H9 (cell line): ENCODE measurements at regions not wholly inside any gene's neighbourhood (a gene's known extent, or its start where the extent isn't known, plus 50 kb on each side); places are given as distances from the start of the nearest gene placed in this dataset.

Experiments used
- DNase-seq: peaks from one replicate; pipeline ENCODE4 v3.0.0-alpha.2; 2017
- H2AFZ ChIP-seq: one replicate; pipeline ENCODE4 v1.6.1; 2013; ENCODE audit warnings: mild to moderate bottlenecking, low read length, control low read depth, moderate library complexity
- H2AK5ac ChIP-seq: 2 replicates; pipeline ENCODE4 v1.6.1; 2013; ENCODE audit warnings: low read length, control low read depth, mixed read lengths; ENCODE audit not compliant: insufficient read length
- H2BK120ac ChIP-seq: one replicate; pipeline ENCODE4 v1.6.1; 2013; ENCODE audit warnings: low read depth, mild to moderate bottlenecking, low read length, control low read depth, inconsistent platforms; ENCODE audit not compliant: poor library complexity, severe bottlenecking
- H2BK12ac ChIP-seq: 2 replicates; pipeline ENCODE4 v1.6.1; 2013; ENCODE audit warnings: low read length, control low read depth, mixed read lengths, low read depth; ENCODE audit not compliant: insufficient read length
- H2BK15ac ChIP-seq: 2 replicates; pipeline ENCODE4 v1.6.1; 2013; ENCODE audit warnings: low read depth, low read length, control low read depth
- H2BK20ac ChIP-seq: one replicate; pipeline ENCODE4 v1.6.1; 2013; ENCODE audit warnings: low read depth, mild to moderate bottlenecking, low read length, control low read depth, inconsistent platforms; ENCODE audit not compliant: poor library complexity, severe bottlenecking
- H2BK5ac ChIP-seq: 2 replicates; pipeline ENCODE4 v1.6.1; 2013; ENCODE audit warnings: low read length, control low read depth, mixed read lengths; ENCODE audit not compliant: insufficient read length
- H3K14ac ChIP-seq: 2 replicates; pipeline ENCODE4 v1.6.1; 2013; ENCODE audit warnings: low read length, control low read depth; ENCODE audit not compliant: insufficient read depth
- H3K18ac ChIP-seq: 2 replicates; pipeline ENCODE4 v1.6.1; 2013; ENCODE audit warnings: low read depth, mild to moderate bottlenecking, mixed read lengths, low read length, control low read depth; ENCODE audit not compliant: insufficient read length
- H3K23ac ChIP-seq: 2 replicates; pipeline ENCODE4 v1.6.1; 2013; ENCODE audit warnings: low read length, control low read depth, mixed read lengths, low read depth; ENCODE audit not compliant: insufficient read length
- H3K23me2 ChIP-seq: 2 replicates; pipeline ENCODE4 v1.6.1; 2013; ENCODE audit warnings: low read depth, mild to moderate bottlenecking, mixed read lengths, low read length, control low read depth; ENCODE audit not compliant: insufficient read length, poor library complexity, severe bottlenecking
- H3K27ac ChIP-seq: 2 replicates; pipeline ENCODE4 v1.5.1; 2013; ENCODE audit warnings: low read length, control low read depth, mixed read lengths, low read depth; ENCODE audit not compliant: insufficient read length
- H3K27me3 ChIP-seq: 2 replicates; pipeline ENCODE4 v1.6.1; 2013; ENCODE audit warnings: low read length, control low read depth, inconsistent platforms; ENCODE audit not compliant: insufficient read depth
- H3K4ac ChIP-seq: 2 replicates; pipeline ENCODE4 v1.6.1; 2013; ENCODE audit warnings: low read depth, mild to moderate bottlenecking, control low read depth, inconsistent platforms, low read length, moderate library complexity
- H3K4me1 ChIP-seq: 2 replicates; pipeline ENCODE4 v1.6.1; 2013; ENCODE audit warnings: low read length, control low read depth, inconsistent platforms; ENCODE audit not compliant: insufficient read depth
- H3K4me2 ChIP-seq: 2 replicates; pipeline ENCODE4 v1.6.1; 2013; ENCODE audit warnings: low read length, control low read depth, mixed read lengths; ENCODE audit not compliant: insufficient read length, insufficient read depth
- H3K56ac ChIP-seq: 2 replicates; pipeline ENCODE4 v1.6.1; 2013; ENCODE audit warnings: low read depth, mild to moderate bottlenecking, mixed read lengths, low read length, control low read depth; ENCODE audit not compliant: insufficient read length
- H3K79me1 ChIP-seq: 2 replicates; pipeline ENCODE4 v1.6.1; 2013; ENCODE audit warnings: low read depth, mild to moderate bottlenecking, moderate library complexity, low read length, control low read depth, inconsistent platforms; ENCODE audit not compliant: insufficient read depth, poor library complexity, severe bottlenecking
- H3K79me2 ChIP-seq: 2 replicates; pipeline ENCODE4 v1.6.1; 2013; ENCODE audit warnings: low read length, control low read depth, inconsistent platforms; ENCODE audit not compliant: insufficient read depth
- H3K9ac ChIP-seq: 2 replicates; pipeline ENCODE4 v1.6.1; 2013; ENCODE audit warnings: low read length, control low read depth, mixed read lengths; ENCODE audit not compliant: insufficient read length; ENCODE audit errors: extremely low read depth
- H3K9me3 ChIP-seq: one replicate; pipeline ENCODE4 v1.6.1; 2013; ENCODE audit warnings: low read depth, low read length, inconsistent platforms; ENCODE audit not compliant: control insufficient read depth
- H3T11ph ChIP-seq: one replicate; pipeline ENCODE4 v1.6.1; 2013; ENCODE audit warnings: mild to moderate bottlenecking, low read length, control low read depth, inconsistent platforms
- H4K20me1 ChIP-seq: one replicate; pipeline ENCODE4 v1.6.1; 2013; ENCODE audit not compliant: control insufficient read depth, insufficient read length, insufficient read depth
- H4K5ac ChIP-seq: 2 replicates; pipeline ENCODE4 v1.6.1; 2013; ENCODE audit warnings: low read depth, mild to moderate bottlenecking, mixed read lengths, low read length, control low read depth; ENCODE audit not compliant: insufficient read length
- H4K8ac ChIP-seq: replicated peaks from 2 replicates; pipeline ENCODE4 v1.6.1; 2013; ENCODE audit warnings: low read length, control low read depth, mixed read lengths, low read depth; ENCODE audit not compliant: insufficient read length
- H4K91ac ChIP-seq: 2 replicates; pipeline ENCODE4 v1.6.1; 2013; ENCODE audit warnings: low read depth, mild to moderate bottlenecking, moderate library complexity, mixed read lengths, low read length, control low read depth; ENCODE audit not compliant: insufficient read length
- H3K27ac Mint-ChIP-seq, 3 experiments: 2 replicates in 2 of 3; 3 replicates in 1 of 3; pipeline ENCODE4 v1.8.0; 2020 to 2021; ENCODE audit warnings: mixed read lengths in 3 of 3, mild to moderate bottlenecking in 1 of 3, moderate library complexity in 1 of 3
- H3K27me3 Mint-ChIP-seq: 2 replicates; pipeline ENCODE4 v1.8.0; 2021; ENCODE audit warnings: low read depth, mild to moderate bottlenecking, moderate library complexity, mixed read lengths
- H3K36me3 Mint-ChIP-seq, 3 experiments: 2 replicates in 2 of 3; 3 replicates in 1 of 3; pipeline ENCODE4 v1.8.0; 2020 to 2021; ENCODE audit warnings: low read depth in 3 of 3, mixed read lengths in 3 of 3; ENCODE audit not compliant: insufficient read depth in 1 of 3
- H3K4me1 Mint-ChIP-seq, 2 experiments: 2 replicates each; pipeline ENCODE4 v1.8.0; 2020; ENCODE audit warnings: mixed read lengths in 2 of 2
- H3K4me3 Mint-ChIP-seq, 2 experiments: 2 replicates in 1 of 2; 3 replicates in 1 of 2; pipeline ENCODE4 v1.8.0; 2020 to 2021; ENCODE audit warnings: mild to moderate bottlenecking in 2 of 2, mixed read lengths in 2 of 2, moderate library complexity in 1 of 2
- H3K9me3 Mint-ChIP-seq, 2 experiments: 2 replicates in 1 of 2; 3 replicates in 1 of 2; pipeline ENCODE4 v1.8.0; 2020; ENCODE audit warnings: mild to moderate bottlenecking in 2 of 2, mixed read lengths in 2 of 2, moderate library complexity in 1 of 2
- WGBS: extraction: QIAGEN DNeasy Blood & Tissue Kit; methylation state at CpG from one replicate; pipeline ENCODE4 v1.1.7; 2013; ENCODE audit warnings: missing lambda C conversion rate, low lambda C conversion rate, mixed read lengths; ENCODE audit not compliant: insufficient read length; ENCODE audit errors: extremely low coverage; 5-methylcytosine and 5-hydroxymethylcytosine counted together
- TF ChIP-seq, protein P1 (sequence below): fragments of 200-600 bp; sonication (generic); conservative IDR thresholded peaks from 3 replicates; pipeline ENCODE4 v1.8.0; 2021; ENCODE audit warnings: antibody characterized with exemption, mild to moderate bottlenecking

DNA sequence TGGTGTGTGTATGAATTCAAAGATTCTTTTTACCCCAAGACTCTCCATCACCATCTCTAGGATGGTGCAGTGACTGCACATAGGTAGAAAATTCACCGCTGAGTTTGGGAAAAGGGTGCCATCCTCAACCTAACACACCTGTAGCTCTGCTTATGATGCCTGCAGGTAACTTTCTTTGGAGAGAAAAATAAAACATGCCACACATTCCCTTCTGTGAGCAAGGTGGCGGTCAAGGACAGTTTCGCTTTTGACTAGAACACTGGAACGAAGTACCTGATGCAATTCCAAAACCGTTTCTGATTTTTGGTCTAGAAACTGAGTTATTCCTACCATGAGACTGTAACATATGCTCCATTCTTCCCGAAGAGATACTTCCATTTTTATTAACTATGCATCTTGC lies 205.6 kb downstream of the FGFR2 start:
- no peaks in the 10 kb centered on the region for H3K23me2 ChIP-seq
- no peaks in the 10 kb centered on the region for H3K79me2 ChIP-seq
- H2AK5ac ChIP-seq: no peak overlapping the region
- no peak overlapping the region for H3K18ac ChIP-seq
- no peak overlapping the region for H2BK5ac ChIP-seq
- H3K4me1 ChIP-seq: no peaks in the 10 kb centered on the region
- no peak overlapping the region for H3T11ph ChIP-seq
- no peaks in the 10 kb centered on the region for H3K9me3 ChIP-seq
- no peak overlapping the region for H2BK20ac ChIP-seq
- H3K4ac ChIP-seq: no peak overlapping the region
- no peak overlapping the region for H3K4me2 ChIP-seq
- H3K9ac ChIP-seq: no peak overlapping the region
- H2AFZ ChIP-seq: no peak overlapping the region
- H4K8ac ChIP-seq: no peak overlapping the region
- no peaks in the 10 kb centered on the region for H3K79me1 ChIP-seq
- H3K56ac ChIP-seq: no peak overlapping the region
- no peak overlapping the region for H2BK15ac ChIP-seq
- no peak overlapping the region for H4K5ac ChIP-seq
- H3K27me3 ChIP-seq: no peaks in the 10 kb centered on the region
- TF ChIP-seq, protein P1, sequence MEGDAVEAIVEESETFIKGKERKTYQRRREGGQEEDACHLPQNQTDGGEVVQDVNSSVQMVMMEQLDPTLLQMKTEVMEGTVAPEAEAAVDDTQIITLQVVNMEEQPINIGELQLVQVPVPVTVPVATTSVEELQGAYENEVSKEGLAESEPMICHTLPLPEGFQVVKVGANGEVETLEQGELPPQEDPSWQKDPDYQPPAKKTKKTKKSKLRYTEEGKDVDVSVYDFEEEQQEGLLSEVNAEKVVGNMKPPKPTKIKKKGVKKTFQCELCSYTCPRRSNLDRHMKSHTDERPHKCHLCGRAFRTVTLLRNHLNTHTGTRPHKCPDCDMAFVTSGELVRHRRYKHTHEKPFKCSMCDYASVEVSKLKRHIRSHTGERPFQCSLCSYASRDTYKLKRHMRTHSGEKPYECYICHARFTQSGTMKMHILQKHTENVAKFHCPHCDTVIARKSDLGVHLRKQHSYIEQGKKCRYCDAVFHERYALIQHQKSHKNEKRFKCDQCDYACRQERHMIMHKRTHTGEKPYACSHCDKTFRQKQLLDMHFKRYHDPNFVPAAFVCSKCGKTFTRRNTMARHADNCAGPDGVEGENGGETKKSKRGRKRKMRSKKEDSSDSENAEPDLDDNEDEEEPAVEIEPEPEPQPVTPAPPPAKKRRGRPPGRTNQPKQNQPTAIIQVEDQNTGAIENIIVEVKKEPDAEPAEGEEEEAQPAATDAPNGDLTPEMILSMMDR: no peak
- Mint-ChIP-seq H3K27ac (no peak overlapping the region), H3K4me3 (no peak overlapping the region), H3K36me3 (no peaks in the 10 kb centered on the region), H3K4me1 (peaks cover 4 to 6% of the 10 kb centered on the region in 2 experiments; a peak in 3 of 4 replicates), H3K27me3 (no peaks in the 10 kb centered on the region; the same call in 1 of the 2 replicates), H3K9me3 (peaks cover 0 to 3% of the 10 kb centered on the region in 2 experiments; a peak in 2 of 5 replicates)
- no CpG with 5 or more reads among the region's 6 CpGs for WGBS
- no peak overlapping the region for H3K14ac ChIP-seq
- H4K20me1 ChIP-seq: no peaks in the 10 kb centered on the region
- DNase-seq: no peak
- H2BK120ac ChIP-seq: no peak overlapping the region
- H3K23ac ChIP-seq: no peak overlapping the region
- no peak overlapping the region for H4K91ac ChIP-seq
- H2BK12ac ChIP-seq: no peak overlapping the region
- no peak overlapping the region for H3K27ac ChIP-seq
